SU-DHL-6 (cell line): ENCODE measurements at regions not wholly inside any gene's neighbourhood (a gene's known extent, or its start where the extent isn't known, plus 50 kb on each side); places are given as distances from the start of the nearest gene placed in this dataset.

Experiments
- CTCF ChIP-seq: fragments of 200-600 bp; sonication (generic); IDR thresholded peaks from one replicate; pipeline ENCODE4 v1.5.1; 2017; ENCODE audit warnings: antibody characterized with exemption, mild to moderate bottlenecking, low read length, moderate library complexity; ENCODE audit not compliant: insufficient read depth, poor library complexity, severe bottlenecking
- EZH2phosphoT487 ChIP-seq: fragments of 200-600 bp; sonication (generic), shearing (Covaris generic); conservative IDR thresholded peaks from 2 replicates; pipeline ENCODE4 v1.6.1; 2018; ENCODE audit warnings: mild to moderate bottlenecking, antibody characterized with exemption, low read length, moderate library complexity, mixed read lengths

DNA sequence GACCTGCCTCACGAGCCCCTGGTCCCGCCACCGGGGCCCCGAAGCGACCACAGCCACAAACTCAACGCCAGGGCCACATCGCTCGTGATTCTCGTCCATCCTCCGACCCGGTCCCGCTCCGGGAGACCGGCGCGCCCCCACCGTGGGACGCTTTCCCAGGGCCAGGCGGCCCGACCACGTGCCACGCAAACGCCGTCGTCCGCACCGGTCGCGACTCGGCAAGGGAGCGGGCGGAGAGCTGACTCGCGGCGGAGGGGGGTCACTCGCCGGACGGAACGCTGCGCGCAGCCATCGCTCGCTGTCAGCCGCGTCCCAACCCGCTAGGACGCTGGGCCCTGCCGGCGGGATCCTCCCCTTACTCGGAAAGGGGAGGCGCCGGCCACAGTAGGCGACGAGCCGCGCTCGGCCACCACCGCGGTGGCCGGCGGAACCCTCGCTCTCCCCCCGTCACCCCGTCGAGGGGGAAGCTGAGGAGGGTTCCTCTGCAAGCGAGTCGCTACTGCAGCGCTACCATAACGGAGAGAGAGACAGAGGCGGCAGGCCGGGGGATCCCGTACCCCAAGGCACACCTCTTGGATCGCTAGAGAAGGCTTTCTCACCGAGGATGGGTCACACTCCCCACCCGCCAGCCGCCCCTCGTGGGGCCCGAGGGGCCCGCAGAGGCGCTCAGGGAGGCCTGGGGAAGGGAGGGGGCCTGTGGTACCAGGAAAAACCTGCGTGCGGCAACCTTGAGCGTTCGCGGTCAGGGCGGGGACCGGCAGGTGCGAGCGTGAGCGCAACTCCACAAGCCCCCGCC, 511.8 kb upstream of the ZNF337 start:
- TF ChIP-seq CTCF (no peak), EZH2phosphoT487 (no peak)
